ENCODE measurements at regions not wholly inside any gene's neighbourhood (a gene's known extent, or its start where the extent isn't known, plus 50 kb on each side); places are given as distances from the start of the nearest gene placed in this dataset.
"Not testable (repeated sequence)": the region's sequence is repeated elsewhere in the genome, so short reads cannot be mapped to it uniquely, and the experiment has no call there.

DNA sequence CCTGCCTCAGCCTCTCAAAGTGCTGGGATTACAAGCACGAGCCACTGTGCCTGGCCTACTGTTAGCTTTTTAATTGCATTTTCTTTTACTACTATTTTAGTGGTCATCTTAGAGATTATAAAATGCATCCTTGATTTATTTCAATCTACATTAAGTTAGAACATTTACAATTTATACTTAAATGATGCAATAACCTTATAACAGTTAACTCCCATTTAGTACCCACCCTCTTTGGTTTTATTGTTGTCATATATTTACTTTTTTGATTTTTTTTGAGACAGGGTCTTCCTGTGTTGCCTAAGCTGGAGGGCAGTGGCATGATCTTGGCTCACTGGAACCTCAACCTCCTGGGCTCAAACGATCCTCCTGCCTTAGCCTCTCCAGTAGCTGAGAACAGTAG lies 77.3 kb downstream of the PPCDC start:
- no peak for DNase-seq

DNA sequence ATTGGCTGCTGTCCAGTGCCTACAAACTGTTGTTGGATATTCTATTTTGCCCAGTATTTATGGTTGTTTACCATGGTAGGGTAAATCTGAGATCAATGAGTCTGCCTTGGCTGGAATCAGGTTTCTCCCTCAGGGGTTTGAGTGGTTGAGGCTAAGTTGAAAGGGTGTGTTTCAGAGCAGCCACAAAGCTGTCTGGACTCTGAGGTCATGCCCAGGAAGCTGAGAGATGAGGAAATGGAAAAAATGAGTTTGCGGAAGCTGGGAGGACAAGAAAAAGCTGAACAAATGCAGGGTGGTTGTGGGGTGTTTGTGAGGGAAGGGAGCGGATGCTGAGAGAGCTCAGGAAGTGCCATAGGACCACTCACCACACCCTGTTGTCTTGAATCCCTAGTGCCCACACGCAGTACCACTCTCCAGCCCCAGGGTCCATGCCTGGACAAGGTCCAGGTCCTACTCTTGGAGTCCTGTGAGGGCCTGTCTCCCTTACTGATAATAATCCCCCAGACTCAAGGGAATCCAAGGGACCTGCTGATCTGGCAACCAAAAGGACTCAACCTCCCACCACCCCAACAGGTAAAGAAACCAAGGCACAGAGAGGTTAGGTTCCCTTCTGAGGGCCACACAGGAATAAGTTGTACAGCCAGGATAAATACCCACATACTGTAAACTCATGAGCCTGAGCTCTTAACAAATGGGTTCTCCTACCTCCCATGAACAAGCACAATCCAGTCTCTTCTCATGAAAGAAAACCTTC lies 81.6 kb downstream of the PPCDC start:
- DNase-seq = peak; percentile 34

DNA sequence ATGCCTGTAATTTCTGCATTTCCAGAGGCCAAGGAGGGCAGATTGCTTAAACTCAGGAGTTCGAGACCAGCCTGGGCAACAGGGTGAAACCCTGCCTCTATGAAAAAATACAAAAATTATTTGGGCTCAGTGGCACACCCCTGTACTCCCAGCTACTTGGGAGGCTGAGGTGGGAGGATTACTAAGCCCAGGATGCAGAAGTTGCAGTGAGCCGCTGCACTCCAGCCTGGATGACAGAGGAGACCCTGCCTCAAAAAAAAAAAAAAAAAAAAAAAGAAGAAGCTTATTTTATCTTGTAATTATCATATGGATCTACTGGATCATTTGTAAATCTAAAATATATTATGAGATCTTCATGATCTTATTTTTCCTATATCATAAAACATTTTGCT lies 84.1 kb downstream of the PPCDC start:
- no peak for DNase-seq

DNA sequence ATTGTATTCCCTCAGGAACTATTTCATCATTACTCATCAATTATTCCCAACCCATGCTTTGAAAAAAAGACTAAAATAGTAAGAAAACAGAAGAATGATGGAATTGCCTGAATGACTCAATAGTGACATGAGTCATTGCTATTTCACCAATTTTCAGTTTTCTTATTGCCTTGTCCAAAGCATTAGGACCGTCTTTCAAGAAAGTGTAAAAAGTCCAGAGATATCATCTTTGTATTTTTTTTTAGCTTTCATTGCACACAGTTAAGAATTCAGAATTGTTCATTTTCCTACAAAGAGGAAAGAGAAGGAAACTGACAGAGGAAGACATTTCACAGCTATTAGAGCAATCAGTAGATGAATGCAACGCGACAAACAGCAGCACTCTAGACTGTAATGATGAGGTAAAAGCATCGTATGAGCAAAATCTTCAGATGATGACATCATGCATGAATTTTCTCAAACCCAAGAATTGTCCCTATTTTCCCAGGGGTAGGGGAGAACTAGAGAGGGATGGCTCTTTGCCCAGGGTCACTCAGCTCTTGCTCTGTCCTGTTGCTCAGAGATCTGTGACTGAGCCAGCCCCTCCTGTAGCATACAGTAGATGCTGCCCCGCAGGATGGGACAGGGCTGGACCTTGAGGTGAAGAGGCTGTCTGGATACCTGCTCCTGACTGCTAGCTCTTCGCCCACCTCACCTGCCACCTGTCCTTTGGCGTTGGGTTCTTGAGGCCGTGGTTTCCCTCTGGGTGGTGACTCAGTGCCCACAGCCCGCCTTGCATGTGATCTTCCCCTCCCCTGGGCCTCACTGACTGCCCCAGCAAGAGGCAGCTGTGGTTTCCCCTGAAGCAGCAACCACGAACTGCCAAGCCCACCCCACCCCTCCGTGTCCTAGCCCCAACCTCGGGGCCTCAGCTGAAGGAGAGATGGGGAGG lies 84.8 kb downstream of the PPCDC start:
- DNase-seq = no peak

DNA sequence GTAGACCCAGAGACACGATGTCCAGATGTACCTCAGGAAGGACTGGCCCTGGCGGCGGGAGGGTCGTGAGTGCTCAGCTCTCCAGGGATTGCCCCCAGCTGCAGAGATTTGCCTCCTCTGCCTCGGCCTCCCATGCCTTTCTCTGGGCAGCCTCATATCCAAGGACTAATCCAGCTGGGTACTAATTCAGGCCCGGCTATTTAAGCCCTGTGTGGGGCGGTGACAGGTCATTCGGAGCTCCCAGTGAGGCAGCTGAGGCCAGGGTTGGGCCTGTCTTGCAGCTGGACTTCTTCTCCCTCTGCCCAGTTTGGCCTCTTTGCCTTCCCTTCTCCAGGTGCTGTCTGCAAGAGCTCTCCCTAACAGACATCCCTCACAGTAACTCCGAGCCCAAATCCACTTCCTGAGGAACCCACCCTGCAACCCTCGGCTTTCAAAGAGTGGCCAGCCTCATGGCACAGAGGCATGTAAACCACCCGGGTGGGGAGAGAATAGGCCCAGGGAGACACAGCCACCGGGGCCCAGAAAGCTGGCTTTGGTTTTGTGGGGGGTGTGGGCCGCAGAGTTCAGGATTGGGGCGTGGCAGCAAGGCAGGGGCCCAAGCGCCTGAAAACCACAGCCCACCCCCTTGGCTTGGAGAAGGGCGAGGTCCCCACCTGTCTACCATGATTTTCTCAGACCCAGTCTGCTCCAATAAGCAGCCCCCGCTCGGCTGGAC lies 85.8 kb downstream of the PPCDC start:
- DNase-seq = no peak

DNA sequence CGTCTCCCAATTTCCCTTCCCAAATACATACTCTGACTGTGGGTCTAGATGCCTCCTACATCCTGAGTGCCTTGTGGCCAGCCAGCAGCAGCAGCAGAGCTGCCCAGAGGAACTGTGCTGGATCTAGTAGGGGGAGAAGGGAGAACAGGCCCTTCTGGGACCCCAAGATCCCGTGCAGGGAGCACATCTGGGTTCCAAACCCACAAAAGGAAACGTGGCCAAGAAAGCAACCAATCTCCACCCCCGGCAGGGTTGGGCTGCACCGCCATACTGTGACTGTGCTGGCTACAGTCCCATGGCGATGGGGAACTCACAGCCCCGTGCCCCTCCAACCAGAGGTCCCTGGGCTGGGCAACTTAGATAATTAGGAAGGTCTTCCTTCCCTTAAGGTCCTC lies 86.3 kb downstream of the PPCDC start:
- DNase-seq = no peak

DNA sequence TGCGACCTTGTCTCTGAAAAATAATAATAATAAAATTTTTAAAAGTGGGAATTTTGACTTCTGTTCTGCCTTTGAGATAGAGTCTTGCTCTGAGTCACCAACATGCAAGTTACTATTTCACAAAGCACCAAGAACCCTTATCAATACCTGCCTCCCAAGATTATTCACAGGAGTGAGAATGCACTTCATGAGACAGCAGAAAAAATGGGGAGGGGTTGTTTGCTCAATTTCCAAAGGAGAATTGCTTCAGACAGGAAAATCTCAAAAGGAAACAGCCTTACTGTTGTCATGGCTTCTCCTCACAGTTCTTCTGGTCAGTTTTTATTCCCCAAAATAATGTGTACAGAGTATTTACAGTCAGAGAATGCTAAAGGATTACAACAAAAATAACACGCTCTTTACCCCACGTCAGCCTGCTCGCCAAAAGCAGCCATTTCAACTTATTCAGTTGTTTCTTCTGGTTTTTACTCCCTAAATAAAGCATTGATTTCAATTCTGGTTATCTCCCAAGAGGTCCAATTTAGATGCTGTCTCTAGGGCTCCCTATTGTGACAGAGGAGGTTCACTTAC lies 89.0 kb downstream of the PPCDC start:
- DNase-seq = no peak

DNA sequence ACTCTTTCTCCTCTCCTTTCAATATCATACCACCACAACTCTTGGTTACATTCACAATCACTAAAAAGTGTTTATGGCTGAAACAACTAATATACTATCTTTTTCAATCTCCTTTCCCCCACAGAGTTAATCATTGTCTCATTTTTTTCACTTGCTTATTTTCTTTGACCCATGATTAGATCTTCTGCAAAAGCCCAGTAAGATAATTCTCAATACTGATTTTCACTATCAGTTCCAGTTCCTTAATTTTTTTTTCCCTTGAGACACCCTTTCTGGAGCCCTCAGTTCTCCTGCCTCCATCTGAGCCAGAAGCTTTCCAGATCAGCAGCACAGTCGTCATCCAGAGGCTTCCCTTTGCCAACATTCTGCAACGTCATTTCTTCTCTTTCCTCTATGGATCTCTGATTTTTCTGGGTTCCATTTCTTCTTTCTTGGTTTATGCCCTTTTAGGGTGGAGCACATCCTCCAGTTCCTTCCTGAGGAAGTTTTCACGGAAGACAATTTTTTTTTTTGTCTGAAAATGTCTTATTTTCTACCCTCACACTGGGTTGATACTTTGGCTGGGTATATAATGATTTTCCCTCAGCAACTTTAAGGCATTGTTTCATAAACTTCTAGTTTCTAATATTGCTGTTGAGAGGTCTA lies 88.7 kb upstream of the C15orf39 start:
- DNase-seq = no peak

DNA sequence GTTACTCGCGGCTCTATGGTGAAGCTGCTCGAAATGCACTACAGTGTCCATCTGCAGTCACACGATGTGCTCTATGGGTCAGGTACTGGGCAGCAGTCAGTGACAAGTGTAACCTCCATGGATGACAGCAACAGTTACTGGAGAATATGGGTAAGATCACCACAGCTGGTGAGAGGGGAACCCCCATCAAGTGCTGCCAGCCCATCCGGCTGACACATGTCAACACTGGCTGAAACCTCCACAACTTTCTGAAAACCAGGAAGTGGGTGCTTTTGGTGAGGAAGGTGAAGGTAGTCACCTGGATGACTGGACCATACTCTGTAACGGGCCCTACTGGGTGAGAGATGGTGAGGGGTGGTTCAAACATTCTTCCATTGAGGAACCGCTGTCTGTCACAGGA lies 87.4 kb upstream of the C15orf39 start:
- DNase-seq = no peak

DNA sequence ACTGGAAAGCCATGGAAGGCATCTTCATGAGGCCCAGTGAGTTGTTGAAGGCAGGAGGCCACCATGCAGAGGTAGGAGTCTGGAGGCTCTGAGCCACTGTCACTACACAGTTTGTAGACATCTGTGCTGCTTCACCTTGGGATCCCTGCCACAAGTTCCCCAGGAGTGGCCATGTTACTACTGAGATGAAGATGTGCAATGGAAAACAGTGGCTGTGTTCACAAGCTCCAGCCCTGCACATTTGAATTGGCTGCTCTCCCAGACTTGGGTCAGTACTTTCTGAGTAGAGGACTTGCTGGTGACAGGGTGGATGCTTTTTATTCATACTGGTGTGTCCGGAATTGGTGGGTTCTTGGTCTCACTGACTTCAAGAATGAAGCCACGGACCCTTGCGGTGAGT lies 86.9 kb upstream of the C15orf39 start:
- no peak for DNase-seq

DNA sequence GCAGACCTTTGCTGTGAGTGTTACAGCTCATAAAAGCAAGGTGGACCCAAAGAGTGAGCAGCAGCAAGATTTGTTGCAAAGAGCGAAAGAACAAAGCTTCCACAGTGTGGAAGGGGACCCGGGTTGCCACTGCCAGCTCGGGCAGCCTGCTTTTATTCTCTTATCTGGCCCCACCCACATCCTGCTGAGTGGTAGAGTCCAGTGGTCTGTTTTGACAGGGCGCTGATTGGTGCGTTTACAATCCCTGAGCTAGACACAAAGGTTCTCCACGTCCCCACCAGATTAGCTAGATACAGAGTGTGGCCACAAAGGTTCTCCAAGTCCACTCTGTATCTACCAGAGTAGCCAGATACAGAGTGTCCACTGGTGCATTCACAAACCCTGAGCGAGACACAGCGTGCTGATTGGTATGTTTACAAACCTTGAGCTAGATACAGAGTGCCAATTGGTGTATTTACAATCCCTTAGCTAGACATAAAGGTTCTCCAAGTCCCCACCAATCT lies 86.2 kb upstream of the C15orf39 start:
- not testable (repeated sequence) for DNase-seq

DNA sequence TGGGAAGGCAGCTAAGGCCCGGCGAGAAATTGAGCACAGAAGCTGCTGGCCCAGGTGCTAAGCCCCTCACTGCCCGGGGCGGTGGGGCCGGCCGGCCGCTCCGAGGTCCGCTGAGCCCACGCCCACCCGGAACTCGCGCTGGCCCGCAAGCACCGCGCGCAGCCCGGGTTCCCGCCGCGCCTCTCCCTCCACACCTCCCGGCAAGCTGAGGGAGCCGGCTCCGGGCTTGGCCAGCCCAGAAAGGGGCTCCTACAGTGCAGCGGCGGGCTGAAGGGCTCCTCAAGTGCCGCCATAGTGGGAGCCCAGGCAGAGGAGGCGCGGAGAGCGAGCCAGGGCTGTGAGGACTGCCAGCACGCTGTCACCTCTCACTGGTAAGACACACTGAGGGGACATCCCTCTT lies 85.5 kb upstream of the C15orf39 start:
- not testable (repeated sequence) for DNase-seq

DNA sequence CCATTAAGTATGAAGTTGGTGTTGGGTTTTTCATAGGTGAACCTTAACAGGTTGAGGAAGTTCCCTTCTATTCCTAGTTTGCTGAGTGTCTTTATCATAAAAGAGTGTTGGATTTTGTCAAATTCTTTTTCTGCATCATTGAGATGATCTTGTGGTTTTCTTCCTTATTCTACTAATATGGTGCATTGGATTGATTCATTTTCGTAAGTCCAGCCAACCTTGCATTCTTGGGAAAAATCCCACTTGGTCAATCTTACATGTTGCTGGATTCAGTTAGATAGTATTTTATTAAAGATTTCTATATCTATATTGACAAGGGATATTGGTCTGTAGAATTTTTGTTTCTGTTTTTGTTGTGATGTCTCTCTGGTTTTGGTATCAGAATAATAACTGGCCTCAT lies 83.7 kb upstream of the C15orf39 start:
- DNase-seq = no peak

DNA sequence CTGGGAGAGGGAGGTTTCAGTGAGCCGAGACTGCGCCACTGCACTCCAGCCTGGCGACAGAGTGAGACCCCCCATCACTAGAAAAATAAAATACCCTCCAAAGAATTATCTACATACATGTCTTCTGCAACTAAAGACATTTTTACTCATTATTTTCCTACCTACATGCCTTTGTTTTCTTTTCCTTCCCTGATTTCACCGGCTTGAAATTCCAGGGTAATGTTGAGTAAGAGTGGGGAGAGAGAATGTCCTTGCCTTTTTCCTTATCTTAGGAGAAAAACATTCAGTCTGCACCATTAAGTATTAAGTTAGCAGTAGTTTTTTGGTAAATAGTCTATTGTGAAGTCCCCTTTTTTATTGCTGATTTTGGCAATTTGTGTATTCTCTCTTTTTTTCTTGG lies 82.4 kb upstream of the C15orf39 start:
- DNase-seq = not testable (repeated sequence)

DNA sequence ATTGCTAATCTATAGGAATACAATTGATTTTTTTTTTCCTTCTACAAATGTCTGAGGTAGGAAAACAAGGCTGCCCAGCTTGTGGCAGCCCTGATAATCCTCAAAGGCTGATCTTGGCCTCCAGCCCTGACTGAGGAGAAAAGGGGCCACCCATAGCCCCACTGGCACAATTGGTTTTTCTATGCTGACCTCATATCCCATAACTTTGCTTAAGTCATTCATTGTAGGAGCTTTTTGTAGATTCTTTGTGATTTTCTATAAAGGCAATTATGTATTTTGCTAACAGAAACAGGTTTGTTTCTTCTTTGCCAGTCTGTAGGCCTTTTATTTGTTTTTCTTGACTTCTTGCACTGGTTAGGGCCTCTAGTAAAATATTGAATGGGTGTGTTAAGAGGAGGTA lies 80.2 kb upstream of the C15orf39 start:
- DNase-seq = no peak

DNA sequence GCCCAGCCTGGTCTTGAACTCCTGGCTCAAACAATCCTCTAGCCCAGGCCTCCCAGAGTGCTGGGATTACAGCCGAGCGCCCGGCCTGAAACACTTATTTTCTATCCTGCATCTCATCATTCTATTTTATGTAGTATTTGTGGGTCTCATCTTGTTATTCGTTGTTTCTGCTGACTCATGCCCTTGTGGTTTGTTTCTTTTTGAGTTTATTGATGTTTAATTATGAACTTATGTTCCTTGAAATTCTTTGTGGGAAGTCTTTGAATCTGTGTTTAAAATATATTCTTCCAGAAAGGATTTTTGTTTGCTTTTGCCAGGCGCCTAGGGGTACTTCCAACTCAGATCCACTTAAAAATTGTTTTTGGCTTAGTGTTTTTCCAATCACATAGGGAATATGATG lies 78.3 kb upstream of the C15orf39 start:
- DNase-seq = no peak

DNA sequence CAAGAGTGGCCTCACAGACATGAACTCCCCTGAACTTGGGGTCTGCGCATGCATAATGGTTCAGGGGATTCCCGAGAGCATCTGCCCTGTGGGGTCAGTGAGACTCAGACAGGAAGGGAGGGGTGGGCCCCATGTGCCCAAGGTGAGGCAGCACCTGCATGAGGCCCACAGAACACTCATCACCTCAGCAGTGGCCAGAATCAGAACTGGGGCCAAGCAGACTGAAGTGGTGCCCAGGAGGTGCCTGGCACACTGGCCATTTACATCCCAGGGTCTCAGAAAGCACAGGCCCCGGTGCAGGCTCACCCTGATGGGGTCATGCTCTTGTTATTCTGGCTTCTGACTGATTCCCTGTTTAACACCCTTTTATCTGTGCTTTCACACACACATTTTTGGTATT lies 77.4 kb upstream of the C15orf39 start:
- DNase-seq = not testable (repeated sequence)

DNA sequence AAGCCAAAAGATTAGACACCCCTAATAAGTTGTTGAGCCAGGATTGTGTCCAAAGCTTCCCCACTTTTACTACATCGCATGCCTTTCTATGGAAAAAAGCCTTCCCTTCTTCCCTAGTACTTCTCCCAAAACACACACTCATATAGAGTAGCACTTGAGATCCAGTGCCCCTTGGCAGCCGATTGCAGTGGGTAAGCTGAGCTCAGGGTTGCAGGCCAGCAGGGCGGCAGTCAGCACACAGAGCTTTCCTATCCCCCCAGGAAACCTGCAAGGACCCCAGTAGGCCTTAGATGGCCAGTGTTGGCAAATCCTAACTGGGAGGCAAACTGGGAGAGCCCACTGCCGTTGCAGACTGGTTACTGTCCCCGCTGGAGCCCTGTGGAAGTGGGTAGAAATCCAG lies 75.7 kb upstream of the C15orf39 start:
- no peak for DNase-seq

DNA sequence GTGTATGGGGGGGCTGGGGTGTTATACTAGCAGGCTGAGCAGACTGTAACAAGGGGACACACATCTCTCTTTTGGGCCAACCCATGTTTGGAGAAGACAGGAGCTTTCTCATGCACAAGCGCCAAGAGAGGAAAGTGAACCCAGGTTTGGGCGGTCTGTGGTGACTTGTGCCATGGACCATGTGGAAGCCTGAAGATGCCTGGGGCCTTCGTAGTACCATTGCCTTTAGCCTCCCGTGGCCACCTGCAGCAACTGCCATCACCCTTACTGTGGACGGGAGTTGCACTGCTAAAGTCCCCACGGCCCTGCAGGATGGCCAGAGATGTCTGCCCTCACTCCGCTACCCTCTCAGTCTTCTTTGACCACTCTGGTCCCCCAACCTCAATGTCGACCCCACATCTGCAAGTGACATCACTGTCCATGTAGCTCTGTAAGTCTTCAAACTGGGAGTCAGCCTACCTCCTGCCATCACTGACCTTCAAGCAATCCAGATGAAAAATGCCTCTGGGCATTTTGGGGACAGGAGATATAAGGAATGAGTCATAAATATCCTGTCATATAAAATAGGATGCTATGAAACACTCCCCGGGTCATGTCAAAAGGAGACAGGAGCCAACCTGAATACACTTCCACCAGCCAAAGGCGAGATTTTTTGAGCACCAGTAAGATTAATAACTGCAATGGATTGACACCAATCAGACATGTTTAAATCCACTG lies 74.7 kb upstream of the C15orf39 start:
- no peak for DNase-seq

DNA sequence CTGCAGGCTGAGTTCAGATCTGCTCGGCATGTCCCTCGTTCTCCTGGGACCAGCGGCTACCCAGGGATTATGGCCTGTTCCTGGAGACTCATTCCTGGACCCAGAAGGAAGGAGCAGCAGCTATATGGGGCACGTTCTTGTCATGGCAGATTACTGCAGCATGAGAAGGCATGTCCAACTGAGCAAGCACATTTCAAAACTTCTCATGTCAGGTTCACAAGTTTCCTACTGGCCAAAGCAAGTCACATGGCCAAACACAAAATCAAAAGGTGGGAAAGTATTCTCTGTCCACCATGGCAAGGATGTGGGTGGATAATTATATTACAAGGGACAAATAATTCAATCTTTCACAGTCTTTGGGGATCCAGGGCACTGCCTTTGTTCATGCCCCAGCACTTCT lies 71.9 kb upstream of the C15orf39 start:
- no peak for DNase-seq

DNA sequence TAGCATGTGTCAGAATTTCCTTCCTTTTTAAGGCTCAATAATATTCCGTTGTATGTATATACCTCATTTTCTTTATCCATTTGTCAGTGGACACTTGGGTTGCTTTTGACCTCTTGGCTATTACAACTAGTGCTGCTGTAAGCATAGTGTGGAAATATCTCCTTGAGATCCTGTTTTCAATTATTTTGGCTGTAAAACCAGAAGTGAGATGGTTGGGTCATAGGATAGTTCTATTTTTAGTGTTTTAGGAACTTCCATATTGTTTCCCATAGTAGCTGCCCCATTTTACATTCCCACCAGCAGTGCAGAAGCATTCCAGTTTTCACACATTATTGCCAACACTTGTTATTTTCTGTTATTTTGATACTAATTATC lies 70.4 kb upstream of the C15orf39 start:
- no peak for DNase-seq

DNA sequence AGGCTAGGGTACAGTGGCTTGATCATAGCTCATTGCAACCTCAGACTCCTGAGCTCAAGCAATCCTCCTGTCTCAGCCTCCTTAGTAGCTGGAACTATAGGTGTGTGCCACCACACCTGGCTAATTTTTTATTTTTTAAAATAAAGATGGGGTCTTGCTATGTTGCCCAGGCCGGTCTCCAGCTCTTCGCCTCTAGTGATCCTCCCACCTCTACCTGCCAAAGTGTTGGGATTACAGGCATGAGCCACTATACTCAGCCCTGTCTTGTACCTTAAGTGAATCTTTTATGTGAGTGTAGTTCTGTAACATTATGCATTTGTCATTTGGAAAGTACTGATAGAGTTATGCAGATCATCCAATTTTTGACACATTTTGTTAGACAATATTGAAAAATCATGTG lies 66.9 kb upstream of the C15orf39 start:
- DNase-seq = no peak

Data from NCI-H2171 treated with DMSO at 0.1 percent for 48 hours (cell line).